ENCODE measurements at regions not wholly inside any gene's neighbourhood (a gene's known extent, or its start where the extent isn't known, plus 50 kb on each side); places are given as distances from the start of the nearest gene placed in this dataset.

DNA sequence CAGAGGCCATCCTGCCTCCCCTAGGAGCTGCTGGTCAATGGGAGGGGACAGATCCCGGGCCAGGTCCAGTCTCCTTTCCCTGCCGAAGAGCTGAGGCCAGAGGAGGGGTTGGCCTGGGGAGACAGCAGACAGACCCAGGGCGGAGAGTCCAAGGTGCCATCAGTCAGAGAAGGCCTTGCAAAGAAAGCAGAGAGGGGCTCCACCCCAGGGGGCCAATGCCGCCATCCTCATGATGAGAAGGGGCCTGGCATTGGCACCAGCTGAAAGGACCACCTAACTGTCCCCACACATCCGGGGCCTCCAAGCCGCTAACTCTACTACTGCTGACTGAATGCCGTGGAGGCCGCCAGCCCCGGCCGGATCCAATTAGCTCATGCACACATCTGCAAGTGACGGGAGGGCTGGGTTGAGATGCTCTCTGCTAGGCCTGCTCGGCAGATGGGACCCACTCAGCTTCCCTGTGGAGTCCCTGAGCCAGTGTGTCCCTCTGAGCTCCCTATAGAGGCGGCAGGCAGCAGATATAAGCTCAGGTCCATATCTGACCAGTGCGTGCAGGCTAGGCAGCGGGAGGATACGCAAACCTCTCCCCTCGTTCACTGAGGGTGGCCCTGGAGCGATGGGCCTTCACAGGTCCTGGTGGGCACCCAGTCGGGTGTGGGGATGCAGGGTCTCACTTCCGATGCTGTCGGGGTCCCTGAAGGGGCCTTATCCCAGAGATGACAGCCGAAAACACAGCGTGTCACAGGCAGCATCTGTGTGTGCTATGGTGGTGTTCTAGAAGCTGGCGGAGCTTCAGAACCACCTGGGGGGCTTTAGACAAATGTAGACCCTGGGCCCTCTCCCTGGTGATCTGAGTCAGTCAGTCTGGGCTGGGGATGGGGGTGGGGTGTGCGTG is 183.9 kb downstream of the CTTN start:
- peak overlapping the region; percentile 54 to 66 for H3K27ac ChIP-seq
- peaks cover 45% of the 10 kb centered on the region in 2 donors for H3K4me1 ChIP-seq (replicated peaks in 1 of 2)
- peak in 5 of 8 experiments; percentile 90 to 94 (median 92) for ATAC-seq (replicated peaks in 6 of 8)
- H3K4me3 ChIP-seq = no peak overlapping the region
- WGBS, 10 experiments = 0 to 100% (median 32%) methylated on average over 1 to 6 of the region's 25 CpGs; no CpG with 5 or more reads in 4 of the 10 experiments
- in situ Hi-C loops (cut with MboI; ENCODE audit: low pct_unique_long_range_greater_than_20kb in 2 of 9, low sequenced_read_pairs in 9 of 9, unreplicated experiment in 9 of 9) = no loop called here

DNA sequence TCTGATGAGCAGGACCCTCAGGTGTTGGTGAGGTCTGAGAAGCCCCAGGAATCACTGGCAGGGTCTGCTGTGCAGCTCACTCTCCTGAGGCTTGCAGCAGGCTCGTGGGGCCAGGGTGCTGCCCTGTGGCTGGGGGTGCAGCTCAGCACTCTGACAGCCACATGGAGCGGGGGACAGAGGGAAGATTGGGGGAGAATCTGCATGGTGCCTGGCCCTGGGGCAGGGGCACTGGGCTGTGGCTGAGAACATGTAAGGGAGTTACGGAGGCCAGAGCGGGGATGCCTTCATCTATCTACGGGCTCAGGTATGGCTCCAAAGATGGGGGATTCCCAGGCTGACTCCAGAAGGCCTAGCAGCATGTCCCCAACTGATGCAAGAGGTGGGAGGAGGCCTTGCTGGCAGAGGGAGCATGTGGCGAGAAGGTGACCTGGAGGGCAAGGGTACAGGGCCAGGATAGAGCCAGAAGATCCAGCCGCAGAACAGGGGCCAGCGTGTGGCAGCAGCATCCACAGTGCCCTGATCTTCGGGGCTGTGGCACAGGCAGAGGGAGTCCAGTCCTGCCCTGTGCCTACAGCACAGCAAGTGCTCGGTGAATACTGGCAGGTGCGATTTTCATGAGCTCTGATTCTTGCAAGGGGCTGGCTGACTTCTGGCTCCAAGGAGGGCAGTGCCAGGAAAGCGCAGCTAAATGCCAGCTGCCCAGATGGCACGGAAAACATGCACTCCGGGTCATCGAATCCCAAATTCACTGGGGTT is 184.7 kb downstream of the CTTN start:
- Histone ChIP-seq H3K27ac (peak overlapping the region; percentile 35 to 54), H3K4me1 (replicated peaks in 1 of 2) (peaks cover 45 to 47% of the 10 kb centered on the region in 2 donors), H3K4me3 (no peak overlapping the region)
- WGBS, 10 experiments = 40 to 92% (median 77%) methylated on average over 1 to 6 of the region's 15 CpGs; no CpG with 5 or more reads in 6 of the 10 experiments
- ATAC-seq (replicated peaks in 6 of 8) = peak in 4 of 8 experiments; percentile 4 to 10 (median 8)
- in situ Hi-C loops (cut with MboI; ENCODE audit: low pct_unique_long_range_greater_than_20kb in 2 of 9, low sequenced_read_pairs in 9 of 9, unreplicated experiment in 9 of 9) = no loop called here

DNA sequence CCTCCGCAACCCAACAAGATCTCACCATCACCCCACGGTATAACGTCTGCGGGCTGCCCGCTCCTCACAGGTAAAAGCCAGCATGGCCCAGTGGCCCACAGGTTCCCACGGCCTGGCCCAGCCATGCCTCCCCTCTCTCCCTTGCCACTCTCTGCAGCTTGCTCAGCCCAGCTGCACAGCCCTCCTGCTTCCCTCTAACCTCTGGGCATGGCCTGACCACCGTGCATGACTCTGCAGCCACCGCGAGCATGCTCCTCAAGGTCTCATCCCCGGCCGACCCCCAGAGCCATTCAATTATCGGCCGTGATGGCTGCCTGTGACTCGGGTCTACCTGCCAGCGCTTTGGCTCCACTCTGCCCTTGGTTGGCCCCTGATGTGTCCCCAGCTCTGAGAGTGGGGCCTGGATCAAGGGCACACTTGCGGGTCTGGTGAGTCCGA is 185.5 kb downstream of the CTTN start:
- Histone ChIP-seq H3K4me1 (replicated peaks in 1 of 2) (peaks cover 45 to 47% of the 10 kb centered on the region in 2 donors), H3K4me3 (no peak overlapping the region), H3K27ac (no peak overlapping the region)
- in situ Hi-C loops (cut with MboI; ENCODE audit: low pct_unique_long_range_greater_than_20kb in 2 of 9, low sequenced_read_pairs in 9 of 9, unreplicated experiment in 9 of 9) = no loop called here
- WGBS, 10 experiments = 61 to 97% (median 80%) methylated on average over 2 to 11 of the region's 17 CpGs; no CpG with 5 or more reads in 5 of the 10 experiments
- ATAC-seq (replicated peaks in 6 of 8) = no peak

DNA sequence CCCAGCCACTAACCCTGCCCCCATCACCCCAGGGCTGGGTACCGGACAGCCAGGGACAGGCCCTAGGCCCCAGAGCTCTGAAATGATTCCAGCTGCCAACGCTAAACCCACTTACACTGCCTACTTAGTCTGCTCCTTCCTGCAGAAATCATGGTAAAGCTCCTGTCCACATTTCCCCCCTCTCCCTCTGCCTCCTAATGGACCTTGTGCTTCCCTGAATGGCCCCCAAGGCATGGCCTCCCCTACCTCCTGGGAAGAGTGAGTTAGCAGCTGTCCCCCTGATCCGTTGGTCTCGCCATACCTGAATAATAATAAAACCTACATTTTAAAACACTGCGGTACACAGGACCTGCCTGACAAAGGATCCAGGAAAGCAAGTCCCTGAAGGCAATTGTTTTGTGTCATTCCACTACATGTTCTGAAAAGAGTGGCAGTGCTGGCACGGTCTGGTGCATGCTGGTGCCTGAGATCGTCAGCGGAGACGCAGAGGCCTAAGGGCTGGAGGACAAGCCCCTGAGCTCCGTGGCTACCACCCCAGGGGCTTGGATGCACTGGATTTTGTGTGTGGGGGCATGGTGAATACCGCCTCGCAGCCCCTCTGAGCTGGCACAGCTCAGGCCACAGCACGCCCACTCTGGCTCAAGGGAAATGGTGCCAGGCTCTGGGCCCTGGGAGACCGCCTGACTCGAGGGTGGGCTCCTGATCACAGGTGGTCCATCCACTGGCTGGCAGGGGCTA is 186.3 kb downstream of the CTTN start:
- ATAC-seq (replicated peaks in 6 of 8) = no peak
- in situ Hi-C loops (cut with MboI; ENCODE audit: low pct_unique_long_range_greater_than_20kb in 2 of 9, low sequenced_read_pairs in 9 of 9, unreplicated experiment in 9 of 9) = no loop called here
- Histone ChIP-seq H3K27ac (no peak overlapping the region), H3K4me3 (no peak overlapping the region), H3K4me1 (replicated peaks in 1 of 2) (peaks cover 45 to 47% of the 10 kb centered on the region in 2 donors)
- 20 to 100% (median 73%) methylated on average over 1 to 3 of the region's 15 CpGs; no CpG with 5 or more reads in 7 of the 10 experiments for WGBS, 10 experiments

DNA sequence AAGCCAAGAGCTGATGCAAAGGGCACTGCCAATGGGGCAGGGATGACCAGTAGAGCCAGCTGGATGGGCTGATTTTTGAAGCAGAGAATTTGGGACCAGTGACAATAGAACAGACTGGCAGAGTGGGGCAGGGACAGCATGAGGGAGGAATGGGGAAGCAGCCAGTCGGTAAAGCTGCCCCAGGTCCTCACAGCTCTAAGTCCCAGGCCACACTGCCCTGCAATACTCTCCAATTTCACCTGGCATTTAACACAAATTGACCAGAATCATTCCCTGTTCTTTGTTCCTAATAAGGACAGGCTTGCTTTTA is 186.9 kb downstream of the CTTN start:
- no peak overlapping the region for H3K27ac ChIP-seq
- WGBS, 10 experiments = 0 to 100% (median 67%) methylated on average over 1 of the region's 1 CpG; no CpG with 5 or more reads in 7 of the 10 experiments
- in situ Hi-C loops (cut with MboI; ENCODE audit: low pct_unique_long_range_greater_than_20kb in 2 of 9, low sequenced_read_pairs in 9 of 9, unreplicated experiment in 9 of 9) = no loop called here

DNA sequence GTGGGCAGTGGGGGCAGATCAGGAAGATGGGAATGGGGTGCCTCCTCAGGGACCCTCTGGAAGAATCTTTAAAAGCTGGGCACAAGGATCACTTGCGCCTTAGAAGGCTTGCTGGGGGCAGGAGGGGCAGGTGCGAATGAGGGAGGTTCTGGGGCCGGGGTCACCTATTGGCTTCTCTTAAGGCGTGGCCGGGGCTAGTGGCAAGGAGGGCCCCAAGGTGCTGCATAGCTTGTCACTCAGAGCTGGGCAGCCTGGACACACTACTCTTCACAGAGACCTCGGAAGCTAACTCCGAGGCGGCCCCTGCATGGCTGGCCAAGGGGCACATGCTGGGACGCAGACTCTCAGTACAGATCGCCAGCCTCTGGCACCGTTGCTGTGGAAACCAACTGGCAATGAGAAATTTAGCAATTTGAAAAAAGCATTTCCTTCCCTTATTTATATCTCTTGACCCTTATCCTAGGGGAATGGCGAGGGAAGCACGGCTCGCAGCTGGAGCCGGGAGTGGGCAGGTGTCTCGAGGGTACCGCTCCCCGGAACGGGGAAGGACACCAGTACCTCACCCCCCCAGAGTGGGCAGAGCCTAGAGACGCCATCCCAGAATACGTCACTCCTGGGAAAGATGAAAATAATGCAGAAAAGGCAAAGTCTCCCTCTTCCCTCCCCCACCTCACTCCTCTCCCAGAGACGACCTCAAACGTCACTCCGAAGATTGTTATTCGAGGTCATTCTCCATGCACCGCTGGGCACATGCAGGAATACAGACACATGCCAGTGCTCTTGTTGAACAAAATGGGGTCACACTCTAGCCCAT is 188.1 kb downstream of the CTTN start:
- 80 to 100% (median 89%) methylated on average over 1 to 7 of the region's 26 CpGs; no CpG with 5 or more reads in 5 of the 10 experiments for WGBS, 10 experiments
- H3K27ac ChIP-seq = peak overlapping the region in 1 of 2 donors; percentile 43
- peak in 4 of 8 experiments; percentile 2 to 29 (median 12) for ATAC-seq (replicated peaks in 6 of 8)
- in situ Hi-C loops (cut with MboI; ENCODE audit: low pct_unique_long_range_greater_than_20kb in 2 of 9, low sequenced_read_pairs in 9 of 9, unreplicated experiment in 9 of 9) = no loop called here
- H3K4me1 ChIP-seq (replicated peaks in 1 of 2) = peaks cover 44 to 47% of the 10 kb centered on the region in 2 donors
- H3K4me3 ChIP-seq = no peak overlapping the region

More for the DNA sequence above, 186.9 kb downstream of the CTTN start:
- ATAC-seq (replicated peaks in 6 of 8) = no peak
- Histone ChIP-seq H3K4me3 (no peak overlapping the region), H3K4me1 (replicated peaks in 1 of 2) (peaks cover 45 to 47% of the 10 kb centered on the region in 2 donors)

DNA sequence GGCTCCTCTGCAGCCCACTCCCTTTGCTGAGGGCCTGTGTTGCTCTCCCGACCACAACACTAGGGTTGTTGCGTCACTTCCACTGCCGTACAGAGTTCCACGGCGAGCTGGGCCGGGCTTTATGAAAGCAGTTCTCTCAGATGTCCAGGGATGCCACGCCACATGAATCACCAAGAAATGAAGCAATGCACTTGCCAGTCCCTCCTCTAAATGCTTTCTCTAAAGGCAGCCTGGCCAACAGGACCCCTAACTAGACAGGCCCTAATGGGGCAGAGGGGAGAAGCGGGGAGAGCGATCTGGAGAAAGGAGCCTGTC is 188.7 kb downstream of the CTTN start:
- in situ Hi-C loops (cut with MboI; ENCODE audit: low pct_unique_long_range_greater_than_20kb in 2 of 9, low sequenced_read_pairs in 9 of 9, unreplicated experiment in 9 of 9) = no loop called here
- Histone ChIP-seq H3K27ac (peak overlapping the region in 1 of 2 donors; percentile 43), H3K4me1 (replicated peaks in 1 of 2) (peaks cover 38 to 41% of the 10 kb centered on the region in 2 donors), H3K4me3 (no peak overlapping the region)
- ATAC-seq (replicated peaks in 6 of 8) = peak in 1 of 8 experiments; percentile 4
- WGBS, 10 experiments = 58 to 100% (median 88%) methylated on average over 2 to 8 of the region's 9 CpGs; no CpG with 5 or more reads in 2 of the 10 experiments

DNA sequence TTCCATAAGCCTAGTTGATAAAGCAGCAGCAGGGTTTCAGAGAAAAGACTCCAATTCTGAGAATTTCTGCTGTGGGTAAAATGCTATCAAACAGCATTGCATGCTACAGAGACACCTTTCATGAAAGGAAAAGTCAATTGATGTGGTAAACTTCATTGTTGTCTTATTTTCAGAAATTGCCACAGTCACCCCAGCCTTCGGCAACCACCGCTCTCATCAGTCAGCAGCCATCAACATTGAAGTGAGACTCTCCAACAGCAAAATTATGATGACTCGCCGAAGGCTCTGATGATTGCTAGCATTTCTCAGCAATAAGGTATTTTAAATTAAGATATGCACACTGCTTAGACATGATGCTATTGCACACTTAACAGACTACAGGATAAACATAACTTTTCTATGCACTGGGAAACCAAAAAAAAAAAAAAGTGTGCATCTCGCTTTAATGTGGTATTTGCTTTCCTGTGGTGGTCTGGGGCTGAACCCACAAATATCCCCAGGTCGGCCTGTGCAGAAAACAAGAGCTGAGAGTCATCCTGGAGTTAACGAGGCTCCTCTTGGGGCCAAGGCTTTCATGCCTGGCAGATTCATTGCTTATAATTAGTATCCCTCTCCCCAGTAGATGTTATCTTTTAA is 192.1 kb downstream of the CTTN start:
- in situ Hi-C loops (cut with MboI; ENCODE audit: low pct_unique_long_range_greater_than_20kb in 2 of 9, low sequenced_read_pairs in 9 of 9, unreplicated experiment in 9 of 9) = no loop called here
- H3K27ac ChIP-seq = no peak overlapping the region

DNA sequence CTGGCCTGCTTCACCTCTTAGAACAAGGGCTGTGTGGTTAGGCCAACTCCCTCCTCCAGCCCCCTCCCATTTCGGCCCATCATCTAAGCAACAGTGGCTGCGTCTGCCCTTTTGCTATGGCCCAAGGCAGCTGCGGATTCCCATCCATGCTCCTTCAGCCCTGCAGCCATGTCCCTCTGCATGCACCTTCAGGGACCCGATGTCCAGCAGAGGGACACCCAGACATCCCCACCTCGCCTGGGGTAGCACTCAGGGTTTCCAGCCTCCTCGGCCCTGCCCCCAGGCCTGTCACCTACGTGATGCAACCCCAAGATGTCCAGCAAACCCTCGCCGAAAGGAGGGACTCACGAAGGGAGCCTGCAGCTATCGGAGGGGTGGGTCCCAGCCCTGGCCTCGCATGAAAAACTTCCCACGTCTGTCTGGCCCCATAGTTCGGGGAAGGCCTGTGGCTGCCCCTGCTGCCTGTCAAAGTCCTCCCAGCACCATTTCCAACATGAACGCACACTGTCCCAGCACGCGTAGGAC is 194.4 kb downstream of the CTTN start:
- Histone ChIP-seq H3K4me1 (replicated peaks in 1 of 2) (peaks cover under 1 to 13% of the 10 kb centered on the region in 2 donors), H3K27ac (no peak overlapping the region), H3K4me3 (no peak overlapping the region)
- in situ Hi-C loops (cut with MboI; ENCODE audit: low pct_unique_long_range_greater_than_20kb in 2 of 9, low sequenced_read_pairs in 9 of 9, unreplicated experiment in 9 of 9) = no loop called here
- WGBS, 10 experiments = 50 to 100% (median 89%) methylated on average over 3 to 13 of the region's 17 CpGs; no CpG with 5 or more reads in 4 of the 10 experiments
- ATAC-seq (replicated peaks in 6 of 8) = no peak

More for the DNA sequence above, 192.1 kb downstream of the CTTN start:
- no peak for ATAC-seq (replicated peaks in 6 of 8)
- WGBS, 10 experiments = 46 to 100% (median 85%) methylated on average over 2 to 6 of the region's 7 CpGs
- no peak overlapping the region for H3K4me3 ChIP-seq
- peaks cover 9 to 17% of the 10 kb centered on the region in 2 donors for H3K4me1 ChIP-seq (replicated peaks in 1 of 2)

DNA sequence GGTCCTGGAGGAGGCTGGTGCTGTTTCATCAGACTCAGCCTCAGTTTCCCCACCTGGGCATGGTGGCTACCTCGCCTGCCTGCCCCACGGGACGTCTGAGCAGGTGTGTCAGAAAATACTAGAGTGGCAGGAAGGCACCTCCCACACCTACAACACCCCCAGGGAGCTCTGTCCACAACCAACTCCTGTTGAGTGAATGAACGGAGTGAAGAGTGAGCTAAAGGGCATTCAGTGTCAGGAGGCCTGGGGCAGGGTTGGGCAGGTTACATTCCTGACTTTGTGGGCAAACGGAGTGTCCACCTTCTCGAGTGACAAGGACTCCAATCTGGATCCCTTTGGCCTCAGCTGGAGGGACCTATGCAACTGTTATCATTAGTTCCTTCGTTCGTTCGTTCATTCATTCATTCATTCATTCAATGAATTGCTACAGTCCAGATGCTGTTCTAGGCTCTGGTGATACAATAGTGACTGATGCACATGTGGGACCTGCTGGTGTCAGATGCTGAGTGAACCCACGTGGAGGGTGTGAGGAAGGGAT is 195.2 kb downstream of the CTTN start:
- in situ Hi-C loops (cut with MboI; ENCODE audit: low pct_unique_long_range_greater_than_20kb in 2 of 9, low sequenced_read_pairs in 9 of 9, unreplicated experiment in 9 of 9) = no loop called here
- H3K4me1 ChIP-seq (replicated peaks in 1 of 2) = peaks cover 9 to 20% of the 10 kb centered on the region in 2 donors

DNA sequence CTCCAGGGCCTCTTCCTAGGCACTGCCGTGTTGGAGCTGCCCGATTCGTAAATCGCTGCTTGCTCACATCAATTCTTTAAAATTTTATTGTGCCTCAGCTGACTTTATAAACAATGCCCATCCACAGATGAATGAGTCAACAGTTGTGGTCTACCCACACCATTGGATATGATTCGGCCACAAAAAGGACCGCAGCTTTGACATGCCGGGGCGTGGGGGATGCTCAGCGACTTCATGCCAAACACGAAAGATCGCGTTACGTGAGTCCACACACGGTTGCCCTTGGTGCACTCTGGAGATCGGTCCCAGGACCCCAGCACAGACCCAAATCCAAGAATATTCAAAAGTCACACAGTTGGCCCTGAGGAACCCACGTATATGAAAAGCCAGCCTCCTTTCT is 195.7 kb downstream of the CTTN start:
- WGBS, 10 experiments = 0 to 100% (median 75%) methylated on average over 1 to 9 of the region's 16 CpGs; no CpG with 5 or more reads in 1 of the 10 experiments
- H3K4me1 ChIP-seq (replicated peaks in 1 of 2) = peaks cover 14 to 20% of the 10 kb centered on the region in 2 donors
- in situ Hi-C loops (cut with MboI; ENCODE audit: low pct_unique_long_range_greater_than_20kb in 2 of 9, low sequenced_read_pairs in 9 of 9, unreplicated experiment in 9 of 9) = no loop called here
- no peak overlapping the region for H3K27ac ChIP-seq
- no peak overlapping the region for H3K4me3 ChIP-seq
- no peak for ATAC-seq (replicated peaks in 6 of 8)

More for the DNA sequence above, 195.2 kb downstream of the CTTN start:
- ATAC-seq (replicated peaks in 6 of 8) = no peak
- WGBS, 10 experiments = 29 to 100% (median 64%) methylated on average over 1 to 4 of the region's 10 CpGs; no CpG with 5 or more reads in 4 of the 10 experiments
- Histone ChIP-seq H3K27ac (no peak overlapping the region), H3K4me3 (no peak overlapping the region)
